ENCODE measurements at regions not wholly inside any gene's neighbourhood (a gene's known extent, or its start where the extent isn't known, plus 50 kb on each side); places are given as distances from the start of the nearest gene placed in this dataset.

DNA sequence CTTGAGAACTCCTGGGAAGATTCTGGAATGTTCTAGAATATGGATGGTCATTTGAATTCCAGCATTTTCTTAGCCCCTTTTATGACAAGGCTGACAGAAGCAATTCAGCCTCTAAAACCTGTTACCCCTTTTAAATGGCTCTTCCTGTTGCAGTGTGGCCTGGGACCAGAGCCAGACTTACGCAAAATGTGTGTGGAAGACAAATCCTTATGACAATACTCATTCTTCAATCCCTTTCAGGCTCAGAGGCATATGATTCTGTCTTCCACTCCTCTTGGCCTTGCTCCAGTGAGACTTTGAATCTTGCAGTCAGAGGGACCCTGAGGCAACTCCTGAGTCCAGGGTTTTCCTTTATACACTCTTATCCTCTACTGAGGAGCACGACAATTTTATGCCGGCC, 287.0 kb downstream of the CLIC5 start:
- TF ChIP-seq EP300 (IDR thresholded peaks at IDR 0.05) (no peak), CTCF (IDR thresholded peaks at IDR 0.05) (no peak)

Measured in sigmoid colon (tissue), 4 donors.